Retina (tissue), 1 donor: ENCODE measurements at regions not wholly inside any gene's neighbourhood (a gene's known extent, or its start where the extent isn't known, plus 50 kb on each side); places are given as distances from the start of the nearest gene placed in this dataset.
"Not testable (repeated sequence)": the region's sequence is repeated elsewhere in the genome, so short reads cannot be mapped to it uniquely, and the experiment has no call there.

Experiments
- DNase-seq: peaks from one replicate; pipeline ENCODE4 v3.0.0-alpha.2; 2016

- no peak for DNase-seq
Measured at GRCh38 chr18:39611381-39612100, 2045.9 kb upstream of the CELF4 start.

GRCh38 chr18:39607034-39607433 is 2041.4 kb upstream of the CELF4 start:
- DNase-seq: no peak

DNA sequence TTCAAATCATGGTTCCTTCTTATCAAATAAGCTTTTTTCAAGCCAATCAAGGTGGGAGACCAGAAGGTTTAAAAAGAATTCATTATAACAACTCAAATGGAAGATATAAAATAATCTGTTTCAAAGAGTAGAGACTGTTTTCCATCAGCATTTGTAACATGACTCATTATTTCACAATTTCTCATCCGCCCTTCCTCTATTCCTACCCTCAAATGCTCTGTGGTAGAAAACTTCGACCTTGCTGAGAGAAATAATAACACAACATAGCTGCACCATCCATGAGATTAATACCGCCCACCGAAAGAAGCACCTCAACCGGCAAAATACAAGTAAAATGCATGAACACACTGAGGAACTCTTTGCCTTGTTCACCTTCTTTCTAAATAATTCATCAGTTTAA is 2039.2 kb upstream of the CELF4 start:
- no peak for DNase-seq

DNA sequence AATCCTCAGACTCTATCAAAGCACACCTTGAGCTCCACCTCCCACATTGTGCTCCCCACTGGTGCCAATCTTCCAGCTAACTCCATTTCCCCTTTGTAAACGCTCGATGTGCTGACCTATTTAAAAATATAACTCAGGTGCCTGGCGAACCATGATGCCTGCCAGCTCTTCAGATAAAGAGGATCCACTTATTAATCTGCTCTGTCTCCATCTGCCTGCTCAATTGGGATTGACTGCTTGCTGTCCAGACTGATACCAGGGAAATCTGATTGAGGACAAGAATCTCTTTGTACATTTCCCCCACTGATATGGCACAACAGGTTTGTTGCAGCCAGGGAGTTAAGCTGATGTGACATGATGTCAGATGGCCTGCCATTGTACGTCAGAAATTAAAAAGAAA is 2036.5 kb upstream of the CELF4 start:
- peak; percentile 57 for DNase-seq

GRCh38 chr18:39600894-39601293 is 2035.3 kb upstream of the CELF4 start:
- no peak for DNase-seq

GRCh38 chr18:39599251-39599650 is 2033.7 kb upstream of the CELF4 start:
- DNase-seq: no peak

- no peak for DNase-seq
Measured at GRCh38 chr18:39596891-39597290, 2031.3 kb upstream of the CELF4 start.

DNA sequence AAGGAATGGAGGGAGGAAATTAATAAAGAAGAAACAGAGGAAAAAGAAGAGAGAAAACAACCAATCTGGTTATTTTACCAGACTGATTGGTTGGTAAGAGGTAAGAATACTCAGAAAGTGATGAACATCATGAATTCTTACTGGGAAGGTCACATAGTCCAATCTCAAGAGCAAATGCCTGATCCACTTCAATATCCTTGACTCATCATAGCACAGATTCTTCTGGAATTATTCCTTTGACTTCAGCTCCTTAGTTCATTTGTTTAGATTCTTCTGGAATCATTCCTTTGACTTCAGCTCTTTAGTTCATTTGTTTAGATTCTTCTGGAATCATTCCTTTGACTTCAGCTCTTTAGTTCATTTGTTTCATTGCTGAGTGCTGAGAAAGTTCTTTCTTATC is 2030.6 kb upstream of the CELF4 start:
- no peak for DNase-seq

DNA sequence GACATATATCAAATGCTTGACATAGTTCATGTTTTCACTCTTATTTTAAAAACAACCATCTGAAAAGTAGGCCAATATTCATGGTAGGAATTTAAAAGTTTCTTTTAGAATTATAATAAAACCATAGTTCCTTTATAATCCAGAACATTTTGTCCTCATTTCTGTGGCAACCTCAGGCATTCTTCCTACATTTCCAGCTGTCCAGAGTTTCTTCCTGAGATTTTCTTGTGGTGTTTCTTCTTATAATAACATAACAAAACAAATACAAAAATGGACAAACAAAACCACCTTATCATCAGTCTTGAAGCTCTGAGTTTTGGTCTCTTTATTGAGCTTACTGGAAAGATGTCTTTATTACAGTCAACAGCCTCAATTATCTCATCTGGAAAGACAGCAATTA is 2028.6 kb upstream of the CELF4 start:
- DNase-seq: no peak

- no peak for DNase-seq
Measured at GRCh38 chr18:39591649-39592048, 2026.1 kb upstream of the CELF4 start.

DNA sequence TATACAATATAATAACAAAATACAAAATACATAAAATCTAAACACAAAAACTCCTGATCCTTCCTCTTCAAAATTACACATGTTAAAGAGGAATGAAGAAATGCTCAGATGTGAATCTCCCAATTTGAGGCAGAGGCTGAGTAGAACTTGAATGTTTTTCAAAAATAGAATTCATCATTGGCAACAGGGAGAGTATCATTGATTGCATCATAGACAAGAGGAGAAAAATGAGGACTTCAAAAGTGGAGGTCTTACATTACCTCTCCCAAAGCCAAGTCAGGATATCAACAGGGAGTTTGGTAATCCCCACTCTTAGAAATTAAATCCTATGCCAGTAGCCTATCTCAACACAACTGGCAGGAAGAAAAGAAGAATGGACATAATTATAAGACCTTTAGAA is 2023.9 kb upstream of the CELF4 start:
- DNase-seq: no peak

DNA sequence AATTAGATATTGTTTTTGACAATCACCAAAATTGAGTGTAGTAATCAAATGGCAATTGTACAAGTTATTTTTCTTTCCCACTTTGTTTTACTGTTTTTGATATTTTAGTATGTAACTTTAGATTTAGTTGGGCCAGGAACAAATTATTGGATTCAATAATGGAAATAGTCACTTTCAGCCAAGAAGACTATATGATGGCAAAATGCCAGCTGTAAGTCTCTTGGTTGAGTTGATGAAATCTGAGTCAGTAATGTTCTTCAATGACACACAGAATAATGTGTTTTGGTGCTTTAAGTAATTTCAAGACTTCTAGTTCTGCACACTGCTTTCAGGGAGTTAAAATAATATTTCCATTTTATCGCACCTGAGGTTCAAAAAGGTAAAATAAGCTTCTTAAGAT is 2022.0 kb upstream of the CELF4 start:
- no peak for DNase-seq

GRCh38 chr18:39586741-39587140 is 2021.1 kb upstream of the CELF4 start:
- DNase-seq: no peak

GRCh38 chr18:39574897-39575296 is 2009.3 kb upstream of the CELF4 start:
- no peak for DNase-seq

GRCh38 chr18:39571511-39571910 is 2005.9 kb upstream of the CELF4 start:
- DNase-seq: no peak

DNA sequence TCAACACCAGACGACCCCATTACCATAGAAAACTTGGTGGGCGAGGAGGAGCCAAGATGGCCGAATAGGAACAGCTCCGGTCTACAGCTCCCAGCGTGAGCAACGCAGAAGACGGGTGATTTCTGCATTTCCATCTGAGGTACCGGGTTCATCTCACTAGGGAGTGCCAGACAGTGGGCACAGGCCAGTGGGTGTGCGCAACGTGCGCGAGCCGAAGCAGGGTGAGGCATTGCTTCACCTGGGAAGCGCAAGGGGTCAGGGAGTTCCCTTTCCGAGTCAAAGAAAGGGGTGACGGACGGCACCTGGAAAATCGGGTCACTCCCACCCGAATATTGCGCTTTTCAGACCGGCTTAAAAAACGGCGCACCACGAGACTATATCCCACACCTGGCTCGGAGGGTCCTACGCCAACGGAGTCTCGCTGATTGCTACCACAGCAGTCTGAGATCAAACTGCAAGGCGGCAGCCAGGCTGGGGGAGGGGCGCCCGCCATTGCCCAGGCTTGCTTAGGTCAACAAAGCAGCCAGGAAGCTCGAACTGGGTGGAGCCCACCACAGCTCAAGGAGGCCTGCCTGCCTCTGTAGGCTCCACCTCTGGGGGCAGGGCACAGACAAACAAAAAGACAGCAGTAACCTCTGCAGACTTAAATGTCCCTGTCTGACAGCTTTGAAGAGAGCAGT is 2000.1 kb upstream of the CELF4 start:
- DNase-seq: not testable (repeated sequence)

- DNase-seq: no peak
Measured at GRCh38 chr18:39564716-39565115, 1999.1 kb upstream of the CELF4 start.

- no peak for DNase-seq
Measured at GRCh38 chr18:39561126-39561525, 1995.5 kb upstream of the CELF4 start.

- DNase-seq: no peak
Measured at GRCh38 chr18:39558658-39559057, 1993.1 kb upstream of the CELF4 start.

DNA sequence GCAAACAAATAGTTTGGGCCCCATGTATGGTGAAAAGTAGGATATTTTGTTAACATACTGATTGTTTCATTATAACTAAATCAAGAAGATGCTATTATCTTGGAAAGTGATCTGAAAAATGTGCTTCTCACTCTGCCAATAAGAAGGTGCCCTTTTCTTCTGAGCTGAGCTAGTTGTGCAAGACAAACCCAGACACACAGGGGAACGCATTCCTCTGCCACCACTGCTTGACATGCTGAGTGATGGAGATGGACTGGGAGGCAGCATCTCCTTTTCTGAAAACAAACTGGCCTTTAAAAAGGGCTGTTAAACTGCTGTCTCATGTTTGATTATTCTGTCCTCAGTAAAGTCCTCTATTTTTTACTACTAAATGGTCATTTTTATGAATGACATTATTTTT is 1989.9 kb upstream of the CELF4 start:
- DNase-seq: no peak

DNA sequence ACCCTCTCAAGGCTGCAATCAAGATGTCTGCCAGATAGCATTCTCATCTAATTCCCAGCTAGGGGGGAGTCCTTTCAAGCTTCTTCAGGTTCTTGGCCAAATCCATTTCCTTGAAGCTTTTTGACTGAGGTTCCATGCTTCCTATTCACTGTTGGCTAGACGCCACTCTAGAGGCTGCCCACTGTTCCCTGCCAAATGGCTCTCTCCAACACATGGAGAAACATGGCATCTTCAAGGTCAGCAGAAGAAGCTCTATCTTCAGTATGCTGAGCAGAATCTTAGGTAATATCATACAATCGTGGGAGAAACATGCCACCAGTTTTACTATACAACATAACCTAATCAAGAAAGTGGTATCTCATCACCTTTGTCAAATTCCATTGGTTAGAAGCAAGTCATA is 1985.1 kb upstream of the CELF4 start:
- DNase-seq: no peak

DNA sequence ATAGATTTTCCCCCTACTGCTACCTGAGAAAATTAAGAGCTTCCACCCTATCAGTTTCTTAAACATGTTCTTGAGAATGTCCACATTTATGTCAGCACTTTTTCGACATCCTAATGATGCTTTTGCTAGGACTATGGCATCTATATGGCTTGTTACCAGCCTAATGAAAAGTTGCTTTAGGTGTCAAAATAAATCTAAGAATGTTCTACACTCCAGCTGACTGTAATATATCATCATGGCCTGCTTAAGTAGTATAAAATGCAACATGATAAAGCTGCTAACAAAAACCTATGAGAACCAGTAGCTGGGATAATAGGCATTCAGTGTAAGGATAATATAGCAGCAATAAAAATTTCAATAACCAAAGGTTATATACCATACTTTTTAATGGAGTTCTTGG is 1983.5 kb upstream of the CELF4 start:
- no peak for DNase-seq

DNA sequence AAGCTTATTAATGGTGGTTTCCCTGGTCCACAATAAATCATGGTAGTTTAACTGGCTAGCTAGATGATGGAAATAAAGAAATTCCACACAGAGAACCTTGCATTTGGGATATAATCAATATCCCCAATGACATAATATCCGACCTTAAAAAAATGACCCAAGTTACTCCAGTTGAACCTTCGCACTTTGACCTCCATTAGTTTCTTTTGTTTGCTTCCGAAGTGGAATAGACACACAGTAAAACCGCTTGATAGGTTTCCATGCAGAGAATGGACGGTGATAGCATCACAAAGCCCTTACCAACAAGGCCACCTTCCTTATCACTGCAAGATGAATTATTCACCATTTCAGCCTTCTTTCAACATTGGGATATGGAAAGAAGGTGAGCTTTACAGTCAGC is 1966.1 kb upstream of the CELF4 start:
- no peak for DNase-seq

- DNase-seq: no peak
Measured at GRCh38 chr18:39529358-39529757, 1963.8 kb upstream of the CELF4 start.

DNA sequence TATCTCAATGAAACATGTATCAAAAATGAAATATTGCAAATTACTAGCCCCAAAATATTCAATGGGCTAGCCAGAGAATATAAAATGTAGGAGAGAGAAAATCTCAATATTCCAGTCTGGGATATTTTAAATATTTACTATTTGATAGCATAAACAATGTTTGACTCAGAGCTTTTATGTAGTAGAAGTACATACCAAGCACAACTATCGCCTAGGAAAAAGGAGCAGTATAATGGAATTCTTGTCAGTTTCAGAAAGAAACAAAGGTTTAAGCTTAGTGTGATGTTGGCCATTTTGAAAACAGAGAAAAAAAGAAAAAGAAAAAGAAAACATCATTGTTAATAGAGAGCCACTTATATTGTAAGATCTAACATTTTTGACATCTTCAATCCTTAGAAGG is 1961.9 kb upstream of the CELF4 start:
- DNase-seq: no peak
